ENCODE measurements at regions not wholly inside any gene's neighbourhood (a gene's known extent, or its start where the extent isn't known, plus 50 kb on each side); places are given as distances from the start of the nearest gene placed in this dataset.

DNA sequence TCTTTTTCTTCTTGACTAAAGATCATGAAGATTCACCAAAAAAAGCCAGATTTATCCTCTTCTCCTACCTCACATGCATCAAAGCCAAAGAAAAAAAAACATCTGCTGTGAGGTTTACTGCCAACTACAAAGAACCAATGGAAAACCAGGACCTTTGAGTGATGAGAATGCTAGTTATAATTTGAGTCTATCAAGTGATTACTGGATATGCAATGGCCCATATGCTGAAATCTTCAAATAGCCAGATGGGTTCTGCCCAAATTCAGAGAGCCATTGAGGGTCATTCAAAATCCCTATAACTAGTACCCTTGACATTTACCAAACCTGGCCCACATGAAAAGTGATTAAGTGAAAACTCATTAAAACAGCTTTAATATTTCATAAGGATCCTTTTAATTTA is 78.4 kb upstream of the ACO1 start:
- TF ChIP-seq Cebpa-rat (IDR thresholded peaks at IDR 0.05), result no peak
- H3K4me2 ChIP-seq, result no peak overlapping the region
- H3K36me3 ChIP-seq, result no peaks in the 10 kb centered on the region
- no peak overlapping the region for H3K27ac ChIP-seq
- no peaks in the 10 kb centered on the region for H3K27me3 ChIP-seq
- no peak overlapping the region for H3K4me3 ChIP-seq
- no peaks in the 10 kb centered on the region for H3K4me1 ChIP-seq
- no peaks in the 10 kb centered on the region for H4K20me1 ChIP-seq
- no peak overlapping the region for H3K9ac ChIP-seq
- peaks cover 0 to 7% (median 6%) of the 10 kb centered on the region in 11 experiments; a peak in 7 of 22 replicates for H3K9me3 ChIP-seq (replicated peaks in 1 of 11)

DNA sequence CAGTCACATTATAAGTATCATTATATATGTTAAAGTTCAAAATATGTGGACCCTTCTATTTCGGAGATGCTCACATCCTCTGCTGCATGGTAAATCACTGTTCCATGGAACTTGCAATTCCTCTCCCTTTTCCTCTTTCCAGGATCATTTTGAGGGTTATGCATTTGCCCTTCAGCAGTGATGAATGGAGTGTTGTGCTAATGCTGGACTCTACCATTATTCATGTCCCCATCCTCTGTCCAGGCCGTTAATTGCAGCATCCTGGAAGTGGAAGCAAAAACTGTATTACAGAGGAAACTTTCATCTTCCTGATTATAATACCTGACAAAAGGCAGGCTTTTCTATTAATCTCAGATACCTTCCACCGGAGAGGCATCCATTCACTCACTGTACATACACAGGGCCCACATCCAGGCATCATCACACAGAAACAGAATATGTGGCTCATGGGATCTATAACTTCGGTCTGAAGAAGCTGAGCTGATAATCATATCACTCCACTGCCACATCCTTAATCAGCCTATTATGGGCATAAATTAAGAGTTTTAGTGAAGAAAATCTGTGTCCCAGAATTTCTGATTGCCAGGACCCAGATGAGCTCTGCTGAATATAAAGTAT is 65.0 kb upstream of the ACO1 start:
- H3K4me3 ChIP-seq, result no peak overlapping the region
- peaks cover 0 to 8% (median 0%) of the 10 kb centered on the region in 10 experiments; a peak in 3 of 20 replicates for H3K4me1 ChIP-seq
- no peak overlapping the region for H3K27ac ChIP-seq
- no peaks in the 10 kb centered on the region for H4K20me1 ChIP-seq
- H3K9me3 ChIP-seq (replicated peaks in 1 of 11), result peaks cover 0 to 12% (median 8%) of the 10 kb centered on the region in 11 experiments; a peak in 3 of 22 replicates
- no peak overlapping the region for H3K9ac ChIP-seq
- TF ChIP-seq Cebpa-rat (IDR thresholded peaks at IDR 0.05), result no peak
- no peaks in the 10 kb centered on the region for H3K36me3 ChIP-seq
- H3K4me2 ChIP-seq, result no peak overlapping the region
- no peaks in the 10 kb centered on the region for H3K27me3 ChIP-seq

DNA sequence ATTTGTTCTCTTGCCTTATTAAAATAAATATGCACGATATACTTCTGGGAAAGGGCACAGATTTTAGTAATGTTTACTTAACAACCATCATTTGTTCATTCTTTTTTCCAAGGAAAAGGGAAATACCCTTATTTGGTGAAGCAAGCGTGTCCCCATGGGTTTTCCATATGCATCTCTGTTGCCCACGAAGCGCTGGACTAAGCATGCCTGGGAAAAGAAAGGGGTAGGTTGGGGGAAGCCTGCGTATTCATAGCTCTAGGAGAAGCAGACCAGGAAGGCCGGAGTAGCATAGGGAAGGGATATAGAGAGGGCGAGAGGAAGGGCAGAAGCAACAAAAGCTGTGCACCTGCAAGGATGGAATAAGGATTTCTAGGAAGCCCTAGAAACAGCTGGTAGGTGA is 61.8 kb upstream of the ACO1 start:
- Histone ChIP-seq H3K27me3 (no peaks in the 10 kb centered on the region), H3K4me2 (0 out of 22 replicates have a peak overlapping the region, but pooled peaks of 1 of the 11 experiments have one; percentile 11), H3K27ac (no peak overlapping the region), H3K9ac (no peak overlapping the region), H3K4me1 (peaks cover 0 to 12% (median 0%) of the 10 kb centered on the region in 10 experiments; a peak in 5 of 20 replicates), H3K9me3 (replicated peaks in 1 of 11) (no peaks in the 10 kb centered on the region), H3K4me3 (no peak overlapping the region), H3K36me3 (no peaks in the 10 kb centered on the region), H4K20me1 (no peaks in the 10 kb centered on the region)
- TF ChIP-seq Cebpa-rat (IDR thresholded peaks at IDR 0.05), result no peak

DNA sequence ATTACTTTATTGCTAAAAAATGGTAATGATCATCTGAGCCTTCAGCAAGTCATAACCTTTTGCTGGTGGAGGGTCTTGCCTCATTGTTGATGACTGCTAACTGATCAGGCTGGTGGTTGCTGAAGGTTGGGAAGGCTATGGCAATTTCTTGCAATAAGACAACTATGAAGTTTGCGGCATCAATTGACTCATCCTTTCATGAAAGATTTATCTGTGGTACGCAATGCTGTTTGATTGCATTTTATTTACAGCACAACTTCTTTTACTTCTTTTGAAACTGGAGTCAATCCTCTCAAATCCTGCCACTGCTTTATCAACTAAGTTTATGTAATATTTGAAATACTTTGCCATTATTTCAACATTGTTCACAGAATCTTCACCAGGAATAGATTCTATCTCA is 58.3 kb upstream of the ACO1 start:
- Histone ChIP-seq H4K20me1 (no peaks in the 10 kb centered on the region), H3K4me2 (no peak overlapping the region), H3K4me3 (no peak overlapping the region), H3K4me1 (peaks cover 0 to 12% (median 0%) of the 10 kb centered on the region in 10 experiments; a peak in 5 of 20 replicates), H3K9ac (no peak overlapping the region), H3K36me3 (no peaks in the 10 kb centered on the region), H3K27me3 (no peaks in the 10 kb centered on the region), H3K9me3 (replicated peaks in 1 of 11) (no peaks in the 10 kb centered on the region; a peak in 1 of 22 replicates), H3K27ac (no peak overlapping the region)
- no peak for TF ChIP-seq Cebpa-rat (IDR thresholded peaks at IDR 0.05)

DNA sequence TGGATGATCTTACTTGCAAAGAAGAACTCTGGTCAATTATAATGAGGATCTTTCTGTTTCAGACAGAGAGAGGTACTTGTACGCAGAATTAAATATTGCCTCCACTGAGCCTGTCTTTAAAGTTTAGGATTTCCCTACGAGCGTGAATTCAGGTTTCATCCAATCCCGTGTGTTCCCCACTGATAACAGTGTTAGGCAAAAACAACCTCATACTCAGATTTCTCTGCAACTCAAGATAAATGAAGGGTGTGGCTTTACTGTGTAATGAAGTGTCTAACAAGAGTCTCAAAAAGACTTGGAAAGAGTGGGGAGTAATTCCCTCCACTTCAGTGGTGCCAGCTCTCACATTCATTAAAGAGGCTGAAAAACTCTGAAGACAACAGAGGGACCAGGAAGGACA is 53.2 kb upstream of the ACO1 start:
- H3K9ac ChIP-seq, result no peak overlapping the region
- no peaks in the 10 kb centered on the region for H3K4me1 ChIP-seq
- no peaks in the 10 kb centered on the region for H3K36me3 ChIP-seq
- H3K27ac ChIP-seq, result no peak overlapping the region
- TF ChIP-seq Cebpa-rat (IDR thresholded peaks at IDR 0.05), result no peak
- H4K20me1 ChIP-seq, result no peaks in the 10 kb centered on the region
- no peak overlapping the region for H3K4me2 ChIP-seq
- no peaks in the 10 kb centered on the region for H3K27me3 ChIP-seq
- no peak overlapping the region for H3K4me3 ChIP-seq
- H3K9me3 ChIP-seq (replicated peaks in 1 of 11), result no peaks in the 10 kb centered on the region; a peak in 1 of 22 replicates

DNA sequence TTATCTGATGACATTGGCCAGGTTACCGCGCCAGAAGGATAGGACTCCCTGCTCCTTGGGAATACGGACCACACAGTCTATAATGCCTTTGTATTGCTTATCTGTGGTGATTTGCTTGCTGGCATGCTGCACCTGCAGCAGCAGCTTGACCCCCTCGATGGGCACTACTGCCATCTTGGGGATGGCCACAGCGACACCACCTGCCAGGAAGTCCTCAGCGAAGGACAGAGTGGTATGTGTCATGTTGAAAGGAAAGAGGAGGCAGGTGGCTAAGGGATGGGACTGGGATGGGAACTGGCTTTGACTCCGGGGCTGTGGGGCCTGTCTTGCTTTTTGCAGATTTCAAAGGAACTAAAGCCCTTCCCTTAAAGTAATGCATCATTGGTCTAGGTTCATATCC is 50.3 kb upstream of the ACO1 start:
- Histone ChIP-seq H3K4me2 (no peak overlapping the region), H3K27ac (no peak overlapping the region), H3K4me1 (no peaks in the 10 kb centered on the region), H3K27me3 (no peaks in the 10 kb centered on the region), H3K9me3 (replicated peaks in 1 of 11) (no peaks in the 10 kb centered on the region), H4K20me1 (no peaks in the 10 kb centered on the region), H3K9ac (no peak overlapping the region), H3K4me3 (no peak overlapping the region), H3K36me3 (no peaks in the 10 kb centered on the region)
- TF ChIP-seq Cebpa-rat (IDR thresholded peaks at IDR 0.05), result no peak
